Heart left ventricle (tissue), 13 donors: ENCODE measurements at regions not wholly inside any gene's neighbourhood (a gene's known extent, or its start where the extent isn't known, plus 50 kb on each side); places are given as distances from the start of the nearest gene placed in this dataset.

ENCODE experiments used
- POLR2A ChIP-seq, 2 donors: fragments of 450-650 bp; IDR thresholded peaks; one replicate each; pipeline ENCODE4 v1.6.1; 2017; ENCODE audit warnings: antibody characterized with exemption in 2 of 2, mild to moderate bottlenecking in 2 of 2, moderate library complexity in 2 of 2
- TF ChIP-seq, protein P1 (sequence below), 12 donors: fragments of 200-600 bp; sonication (generic) in 4 of 12; IDR thresholded peaks; one replicate each; pipeline versions ENCODE4 v1.5.0 to v1.8.0; 2018 to 2022; ENCODE audit warnings: antibody characterized with exemption in 12 of 12, mild to moderate bottlenecking in 5 of 12
- donor health status: ischemic (EF 13 %, LVEDD 7.1; RV severe dilation, severe dysfunction).
- donor health status: DM: no; HTN: yes; CAD: no.
- donor health status: DM: no; HTN: no; CAD: no.
- donor health status: ischemic (EF 25% LVEDD 6.9; RV normal size, moderate dysfunction).
- donor health status: ischemic (EF 25% LVEDD 5.7; RV mildly dilated, moderate dysfunction).
- donor health status: ischemic (EF 35%, LVEDD 5.7; RV mildly dilated, moderate dysfunction).
- donor health status: nonischemic (EF 11% LVEDD 7.7; RV severe dilation, severe dysfunction).
- donor health status: DM: yes; HTN: yes; CAD: no.
- donor health status: PGD.
- donor health status: ischemic (EF 29% LVEDD 5.4; RV normal size, mild dysfunction).
- donor health status: nonischemic (EF 23%, LVEDD 6.1; RV moderate dilation, normal function).

DNA sequence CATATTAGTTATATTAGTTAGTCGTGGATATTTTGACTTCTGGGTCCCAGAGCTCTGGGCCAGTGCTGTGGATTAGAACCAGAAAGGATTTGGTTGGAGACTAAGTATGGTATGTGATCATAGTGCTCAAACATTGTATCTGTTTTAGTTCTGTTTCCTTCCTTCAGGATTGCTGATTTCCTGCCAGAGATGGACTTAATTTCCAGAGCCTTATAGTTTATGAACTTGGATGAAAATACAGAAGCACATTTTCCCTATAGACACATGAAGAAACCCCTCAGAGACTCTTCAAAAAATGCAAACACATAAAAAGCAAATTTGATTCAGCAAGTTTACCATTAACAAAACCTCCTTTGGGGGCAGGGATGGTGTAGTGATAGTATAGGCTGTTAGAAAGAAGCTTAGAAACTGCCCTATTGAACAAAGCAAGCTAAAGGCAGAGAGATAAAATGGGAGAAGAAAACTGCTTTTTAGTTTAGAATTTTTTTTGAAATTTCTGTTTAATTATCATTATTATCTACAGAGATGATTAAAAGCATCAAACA is 88.7 kb upstream of the EFEMP1 start:
- TF ChIP-seq POLR2A (IDR thresholded peaks at IDR 0.05): no peak
- TF ChIP-seq, protein P1, sequence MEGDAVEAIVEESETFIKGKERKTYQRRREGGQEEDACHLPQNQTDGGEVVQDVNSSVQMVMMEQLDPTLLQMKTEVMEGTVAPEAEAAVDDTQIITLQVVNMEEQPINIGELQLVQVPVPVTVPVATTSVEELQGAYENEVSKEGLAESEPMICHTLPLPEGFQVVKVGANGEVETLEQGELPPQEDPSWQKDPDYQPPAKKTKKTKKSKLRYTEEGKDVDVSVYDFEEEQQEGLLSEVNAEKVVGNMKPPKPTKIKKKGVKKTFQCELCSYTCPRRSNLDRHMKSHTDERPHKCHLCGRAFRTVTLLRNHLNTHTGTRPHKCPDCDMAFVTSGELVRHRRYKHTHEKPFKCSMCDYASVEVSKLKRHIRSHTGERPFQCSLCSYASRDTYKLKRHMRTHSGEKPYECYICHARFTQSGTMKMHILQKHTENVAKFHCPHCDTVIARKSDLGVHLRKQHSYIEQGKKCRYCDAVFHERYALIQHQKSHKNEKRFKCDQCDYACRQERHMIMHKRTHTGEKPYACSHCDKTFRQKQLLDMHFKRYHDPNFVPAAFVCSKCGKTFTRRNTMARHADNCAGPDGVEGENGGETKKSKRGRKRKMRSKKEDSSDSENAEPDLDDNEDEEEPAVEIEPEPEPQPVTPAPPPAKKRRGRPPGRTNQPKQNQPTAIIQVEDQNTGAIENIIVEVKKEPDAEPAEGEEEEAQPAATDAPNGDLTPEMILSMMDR (IDR thresholded peaks at IDR 0.05): no peak
